ENCODE measurements at regions not wholly inside any gene's neighbourhood (a gene's known extent, or its start where the extent isn't known, plus 50 kb on each side); places are given as distances from the start of the nearest gene placed in this dataset.
"Not testable (repeated sequence)": the region's sequence is repeated elsewhere in the genome, so short reads cannot be mapped to it uniquely, and the experiment has no call there.

DNA sequence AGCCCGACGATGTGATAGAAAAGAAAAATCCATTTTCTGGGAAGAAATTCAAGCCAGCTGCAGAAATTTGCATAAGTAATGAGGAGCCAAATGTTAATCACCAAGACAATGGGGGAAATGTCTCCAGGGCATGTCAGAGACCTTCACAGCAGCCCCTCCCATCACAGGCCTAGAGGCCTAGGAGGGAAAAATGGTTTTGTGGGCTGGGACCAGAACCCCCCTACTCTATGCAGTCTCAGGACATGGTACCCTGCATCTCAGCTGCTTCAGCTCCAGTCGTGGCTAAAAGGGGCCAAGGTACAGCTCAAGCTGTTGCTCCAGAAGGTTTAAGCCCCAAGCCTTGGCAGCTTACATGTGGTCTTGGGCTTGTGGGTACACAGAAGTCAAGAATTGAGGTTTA is 155.5 kb upstream of the FOXQ1 start:
- DNase-seq (ENCODE audit: low spot score): not testable (repeated sequence)

DNA sequence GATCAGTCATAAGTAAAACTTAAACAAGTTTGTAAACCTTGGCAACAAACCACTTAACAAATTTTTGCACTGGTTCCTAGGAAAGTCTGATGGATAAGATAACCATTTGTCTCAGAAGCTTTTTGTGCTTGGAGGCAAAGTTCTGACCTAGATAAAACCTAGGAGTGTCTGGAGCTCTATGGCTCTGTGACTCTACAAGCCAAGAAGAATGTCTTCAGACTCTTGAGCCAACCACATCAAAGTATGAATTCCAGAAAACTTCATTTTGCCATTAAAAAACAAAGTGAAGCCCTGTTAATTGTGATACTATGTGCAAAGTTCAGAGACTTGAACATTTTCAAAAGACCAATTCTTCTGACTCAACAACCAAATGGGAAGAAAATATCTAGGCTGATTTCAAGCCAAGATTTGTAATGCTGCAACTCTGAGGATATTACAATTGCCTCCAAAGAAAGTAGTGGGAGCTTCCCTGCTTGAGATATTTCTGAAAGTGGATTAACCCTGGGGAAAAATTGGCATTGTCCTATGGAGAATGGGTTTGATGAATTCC is 158.1 kb upstream of the FOXQ1 start:
- DNase-seq (ENCODE audit: low spot score): no peak

DNA sequence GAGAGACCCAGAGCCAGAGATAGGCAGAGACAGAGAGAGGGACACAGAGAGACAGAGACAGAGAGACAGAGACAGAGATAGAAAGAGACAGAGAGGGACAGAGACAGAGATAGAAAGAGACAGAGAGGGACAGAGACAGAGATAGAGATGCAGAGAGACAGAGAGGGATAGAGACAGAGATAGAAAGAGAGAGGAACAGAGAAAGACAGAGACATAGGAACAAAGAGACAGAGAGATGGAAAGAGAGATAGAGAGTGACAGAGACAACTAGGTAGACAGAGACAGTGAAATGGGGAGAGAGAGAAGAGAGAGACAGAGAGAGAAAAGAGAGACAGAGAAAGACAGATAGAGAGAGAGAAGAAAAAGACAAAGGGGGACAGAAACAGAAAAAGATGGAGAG is 165.4 kb upstream of the FOXQ1 start:
- no peak for DNase-seq (ENCODE audit: low spot score)

DNA sequence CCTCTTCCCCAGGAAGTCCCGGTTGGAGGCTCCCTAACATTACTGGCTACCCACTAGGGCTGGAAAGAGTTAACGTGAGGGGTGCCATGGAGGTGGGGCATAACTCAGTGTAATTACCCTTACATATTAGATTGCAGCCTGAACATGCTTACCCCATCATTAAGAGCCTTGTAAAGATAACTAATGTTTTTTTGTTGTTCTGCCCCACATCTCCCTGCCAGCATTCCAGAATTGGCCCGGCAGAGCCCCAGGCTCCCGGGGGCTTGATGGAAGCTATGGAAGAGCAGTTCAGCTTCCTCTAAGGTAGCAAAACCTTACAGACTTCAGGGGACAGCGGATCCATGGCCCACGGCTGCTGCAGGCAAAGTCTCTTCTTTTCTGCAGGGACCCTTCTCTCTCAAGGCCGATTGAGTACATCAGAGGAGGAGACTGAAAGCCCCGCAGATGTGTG is 166.1 kb upstream of the FOXQ1 start:
- DNase-seq (ENCODE audit: low spot score): no peak

DNA sequence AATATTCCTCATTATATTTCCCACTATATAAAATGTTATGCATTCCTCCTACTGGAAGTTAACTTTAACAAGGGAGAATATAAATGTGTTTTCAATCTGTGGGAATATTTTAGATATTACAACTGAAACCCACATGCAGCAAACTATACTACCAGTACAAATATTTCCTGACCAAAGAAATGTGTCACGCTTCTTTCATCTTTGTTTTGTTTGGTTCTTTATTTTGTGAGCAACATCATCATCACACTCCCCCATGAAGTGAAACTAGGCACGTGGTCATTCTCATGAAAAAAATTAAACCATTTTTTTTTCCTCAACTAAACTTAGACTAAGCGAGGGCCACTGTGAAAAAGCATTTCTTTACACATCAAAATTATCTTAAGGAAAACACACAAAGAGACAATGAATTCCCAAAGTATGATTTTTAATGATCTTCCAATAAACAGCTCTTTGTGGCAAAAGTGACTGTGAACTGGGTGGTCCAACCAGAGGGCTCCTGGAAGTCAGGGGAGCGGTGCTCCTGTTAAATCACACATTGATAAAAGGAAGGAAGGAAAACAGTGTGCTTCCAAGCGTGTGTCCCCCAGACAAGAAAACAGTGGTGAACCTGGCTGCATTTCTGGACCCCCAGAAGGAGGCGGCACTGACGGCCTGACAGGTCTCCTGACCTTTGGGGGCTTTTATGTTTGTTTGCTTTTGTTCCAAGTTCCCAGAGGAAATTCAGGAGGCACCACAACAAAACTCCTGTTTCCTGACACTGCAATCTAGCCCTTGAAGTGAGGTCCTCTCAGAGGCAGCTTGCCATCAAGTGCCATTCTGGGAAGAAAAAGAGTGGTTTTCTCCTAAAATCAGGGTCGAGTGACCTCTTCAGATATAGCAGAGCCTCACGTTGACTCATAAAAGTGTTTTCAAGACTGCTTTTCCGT is 166.8 kb upstream of the FOXQ1 start:
- DNase-seq (ENCODE audit: low spot score): peak; percentile 67

DNA sequence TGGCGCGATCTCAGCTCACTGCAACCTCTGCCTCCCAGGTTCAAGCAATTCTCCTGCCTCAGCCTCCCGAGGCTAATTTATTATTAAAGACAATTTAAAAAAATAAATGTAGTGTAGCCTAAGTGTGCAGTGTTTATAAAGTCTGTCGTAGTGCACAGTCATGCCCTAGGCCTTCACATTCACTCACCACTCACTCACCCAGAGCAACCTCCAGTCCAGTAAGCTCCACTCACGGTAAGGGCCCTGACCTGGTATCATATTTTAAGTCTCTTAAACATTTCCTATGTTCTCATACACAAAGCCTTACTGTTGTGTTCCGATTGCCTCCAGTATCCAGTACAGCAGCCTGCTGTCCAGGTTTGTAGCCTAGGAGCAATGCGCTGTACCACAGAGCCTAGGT is 168.2 kb upstream of the FOXQ1 start:
- DNase-seq (ENCODE audit: low spot score): peak; percentile 45

DNA sequence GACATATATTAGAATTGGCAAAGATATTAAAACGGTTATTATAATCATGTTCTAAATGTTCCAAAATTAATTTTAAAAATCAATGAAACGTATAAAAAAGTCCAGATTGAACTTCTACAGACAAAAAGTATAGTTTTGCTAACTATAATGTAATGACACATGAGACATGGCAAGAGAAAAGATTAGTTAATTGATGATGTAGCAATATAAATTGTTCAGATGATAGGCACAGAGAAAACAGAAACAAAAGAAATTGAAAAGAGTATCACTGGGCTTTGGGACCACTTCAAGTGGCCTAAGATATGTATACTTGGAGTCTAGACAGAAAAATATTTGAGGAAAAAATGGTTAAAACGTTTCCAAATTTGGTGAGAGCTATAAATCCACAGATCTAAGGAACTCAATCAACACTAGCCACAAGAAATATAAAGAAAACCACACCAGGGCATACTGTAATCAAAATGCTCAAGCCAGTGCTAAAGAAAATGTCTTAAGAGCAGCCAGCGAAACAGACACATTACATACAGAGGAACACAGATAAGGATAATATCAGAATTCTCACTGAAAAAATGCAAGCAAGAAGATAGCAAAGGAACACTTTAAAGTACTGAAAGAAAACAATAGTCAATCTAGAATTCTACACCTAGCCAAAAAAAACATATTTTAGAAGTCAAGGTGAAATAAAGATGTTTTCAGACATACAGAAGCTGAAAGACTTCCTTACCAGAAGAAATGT is 172.6 kb upstream of the FOXQ1 start:
- no peak for DNase-seq (ENCODE audit: low spot score)

DNA sequence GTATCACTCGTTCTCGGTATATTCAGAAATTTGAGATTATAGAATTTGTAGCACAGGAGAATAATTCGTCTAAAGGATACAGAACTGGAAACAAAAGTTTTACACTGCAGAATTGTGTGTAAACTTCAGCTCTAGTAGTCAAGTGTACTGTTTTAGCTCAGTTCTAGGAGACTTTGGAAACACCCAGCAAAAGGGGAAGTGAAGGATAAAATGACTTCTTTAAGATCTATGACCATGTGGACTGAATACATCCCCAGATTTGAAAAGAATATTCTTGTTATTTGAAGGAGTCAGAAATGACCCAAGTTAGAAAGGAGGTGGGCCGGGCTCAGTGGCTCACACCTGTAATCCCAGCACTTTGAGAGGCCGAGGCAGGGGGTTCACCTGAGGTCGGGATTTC is 174.0 kb upstream of the FOXQ1 start:
- no peak for DNase-seq (ENCODE audit: low spot score)

DNA sequence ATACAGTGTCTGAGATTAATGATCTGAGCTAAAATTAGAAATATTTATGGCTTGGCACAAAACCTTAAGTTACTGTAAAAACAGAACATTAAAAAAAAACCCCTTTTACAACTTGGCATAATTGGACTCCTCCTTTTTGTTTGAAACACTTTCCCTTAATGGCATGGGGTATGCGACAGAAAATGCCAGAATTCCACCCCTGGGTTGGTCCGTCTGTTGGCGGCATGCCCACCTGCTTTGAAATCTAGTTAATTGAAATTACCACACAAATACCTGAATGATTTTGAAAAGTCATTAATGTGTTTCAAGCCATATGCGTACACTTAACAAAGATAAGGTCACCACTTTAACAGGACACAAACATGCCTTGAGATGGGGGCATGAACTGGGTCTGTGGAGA is 175.1 kb upstream of the FOXQ1 start:
- DNase-seq (ENCODE audit: low spot score): no peak

DNA sequence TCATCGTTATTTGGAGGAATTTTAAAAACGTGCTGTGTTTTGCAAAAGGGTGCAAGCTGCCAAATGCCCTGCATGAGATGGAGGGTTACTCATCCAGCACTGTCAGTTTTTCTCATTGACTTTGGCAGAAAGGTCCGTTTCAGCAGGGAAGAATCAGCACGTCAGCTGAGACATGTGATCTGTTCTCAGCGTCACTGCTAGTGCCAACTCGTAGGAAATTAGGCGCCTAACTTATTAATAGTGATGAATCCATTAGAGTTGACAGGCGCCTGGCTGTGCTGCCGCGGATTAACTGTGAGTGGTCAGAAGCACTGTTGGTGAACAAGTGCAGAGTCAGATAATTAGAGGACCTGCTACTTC is 175.5 kb upstream of the FOXQ1 start:
- peak; percentile 77 for DNase-seq (ENCODE audit: low spot score)

DNA sequence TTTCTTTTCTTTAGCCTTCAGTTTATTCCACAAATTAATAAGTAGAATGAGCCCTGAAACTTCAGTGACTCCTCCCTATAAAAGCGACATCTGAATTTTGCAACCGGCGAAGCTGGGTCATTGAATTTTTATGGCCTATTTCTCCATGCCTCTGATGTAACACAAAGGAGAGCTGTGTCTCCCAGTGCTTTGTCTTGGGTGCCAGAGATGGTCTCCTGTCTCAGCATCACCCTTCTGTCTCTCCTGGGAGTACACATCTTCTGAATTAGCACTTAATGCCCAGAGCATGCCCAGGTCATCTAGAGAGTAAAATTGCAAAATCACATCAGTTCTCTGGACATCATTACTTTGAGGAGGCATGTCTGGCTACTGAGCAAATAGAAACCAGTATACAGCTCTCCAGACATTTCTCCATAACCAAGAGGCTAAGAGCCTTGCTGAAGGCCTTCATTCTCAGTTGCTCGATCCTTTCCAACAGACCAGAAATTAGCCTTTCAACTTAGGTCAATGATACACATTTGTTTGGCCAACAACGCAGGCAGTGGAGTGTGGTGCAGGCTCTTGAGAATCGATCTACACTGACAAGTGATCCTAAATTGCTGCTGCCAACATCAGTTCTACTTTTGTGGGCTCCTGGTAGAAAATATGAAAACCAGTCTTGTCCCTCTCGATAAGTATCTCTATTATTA is 176.0 kb upstream of the FOXQ1 start:
- no peak for DNase-seq (ENCODE audit: low spot score)

DNA sequence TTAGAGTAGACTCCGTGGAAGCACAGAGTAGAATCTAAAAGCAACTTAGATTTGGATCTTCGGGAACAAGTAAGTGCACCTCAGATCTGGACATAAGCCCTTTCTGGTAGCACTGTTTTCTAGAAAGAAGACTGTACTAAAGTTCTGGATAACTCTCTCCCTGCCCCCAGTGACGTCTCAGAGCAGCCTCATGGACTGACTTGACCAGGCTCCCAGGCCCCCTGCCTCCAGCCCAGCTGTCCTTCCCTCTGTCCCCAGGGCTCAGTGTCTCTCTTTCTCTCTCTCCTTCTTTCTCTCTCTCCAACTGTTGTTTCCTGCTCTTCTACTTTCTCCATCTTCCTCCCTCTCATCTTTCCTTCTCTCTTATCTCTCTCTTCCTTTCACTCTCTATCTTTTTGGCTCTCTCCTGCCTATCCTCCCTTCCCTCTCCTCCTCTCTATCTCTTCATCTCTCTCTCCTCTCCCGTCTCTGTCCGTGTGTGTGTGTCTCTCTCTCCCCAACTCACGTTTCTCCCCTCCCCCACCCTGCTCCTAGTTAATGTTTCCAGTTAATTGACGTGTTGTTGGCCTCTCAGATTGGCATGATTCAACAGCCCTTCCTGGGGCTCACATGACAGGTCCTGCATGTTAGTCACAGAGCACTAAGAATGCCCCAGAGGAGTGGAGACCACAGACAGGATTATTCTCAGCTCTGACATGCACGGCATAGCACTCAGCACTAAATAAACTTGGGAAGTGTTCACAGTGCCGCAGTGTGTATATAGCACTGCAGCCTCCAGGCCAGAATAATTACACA is 180.4 kb upstream of the FOXQ1 start:
- peak; percentile 83 for DNase-seq (ENCODE audit: low spot score)

DNA sequence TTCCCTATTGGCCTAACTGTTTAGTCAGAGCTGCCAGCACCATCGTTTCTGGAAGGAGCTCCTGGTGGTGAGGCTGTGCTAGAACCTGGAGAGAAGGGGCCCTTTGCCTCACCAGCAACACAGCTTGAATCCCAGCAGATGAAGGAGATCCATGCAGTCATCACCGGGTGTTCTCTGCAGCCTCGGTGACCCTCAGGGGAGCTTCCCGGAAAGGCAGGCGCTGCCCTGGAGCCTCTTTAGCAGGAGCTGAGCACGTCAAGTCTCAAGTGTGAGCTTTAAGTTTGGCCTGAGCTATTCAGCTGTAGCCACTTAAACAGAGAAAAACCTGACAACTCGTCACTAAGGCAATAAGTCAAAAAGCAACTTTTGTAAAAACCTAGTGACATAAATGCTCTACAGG is 181.2 kb upstream of the FOXQ1 start:
- DNase-seq (ENCODE audit: low spot score): no peak

DNA sequence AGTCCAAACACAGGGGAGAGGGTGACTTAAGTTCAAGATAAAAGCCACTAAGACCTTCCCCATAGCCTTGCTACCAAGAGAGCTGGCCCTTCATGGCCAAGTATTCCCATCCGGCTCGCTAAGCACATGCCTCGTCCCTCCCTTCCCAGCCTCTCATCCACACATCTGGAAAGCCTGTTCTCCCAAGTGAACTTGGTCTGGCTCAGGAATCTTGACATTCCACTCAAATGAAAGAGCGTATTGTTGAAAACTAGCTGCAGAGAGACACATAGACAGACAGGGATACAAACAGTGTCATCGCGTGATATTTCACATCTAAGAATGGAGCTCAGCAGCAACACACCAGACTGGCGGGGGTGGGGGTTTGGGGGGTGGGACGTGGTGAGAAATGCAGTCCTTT is 182.8 kb upstream of the FOXQ1 start:
- no peak for DNase-seq (ENCODE audit: low spot score)

DNA sequence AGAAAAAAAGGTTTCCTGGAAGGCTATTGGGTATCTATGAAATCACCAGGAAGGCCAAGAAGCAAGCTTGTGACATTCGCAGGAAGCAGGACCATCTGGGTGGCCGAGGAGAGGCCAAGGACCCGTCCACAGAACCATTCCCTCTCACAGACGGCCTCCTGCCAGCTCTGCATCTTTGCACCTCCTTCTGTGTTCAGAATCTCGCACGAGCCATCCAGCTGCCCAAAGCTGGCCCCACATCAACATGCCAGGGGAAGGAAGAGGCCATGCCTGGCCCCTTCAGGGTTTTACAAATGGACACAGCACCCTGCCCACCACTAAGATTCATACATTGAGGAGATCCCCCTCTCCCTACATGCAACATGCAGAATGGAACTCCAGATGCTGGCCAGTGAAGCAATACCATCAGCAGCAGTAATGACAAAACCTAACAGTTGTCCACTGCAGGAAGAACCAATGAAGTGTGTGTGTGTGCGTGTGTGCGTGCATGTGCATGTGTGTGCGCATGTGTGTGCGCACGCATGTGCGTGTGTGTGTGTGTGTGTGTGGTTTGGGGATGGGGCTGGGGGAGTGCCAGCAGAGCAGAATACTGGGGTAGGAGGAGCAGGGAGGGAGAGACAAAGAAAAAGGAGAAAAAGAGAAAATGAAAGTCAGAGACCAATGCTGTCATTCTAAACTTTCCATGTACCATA is 184.2 kb upstream of the FOXQ1 start:
- no peak for DNase-seq (ENCODE audit: low spot score)

DNA sequence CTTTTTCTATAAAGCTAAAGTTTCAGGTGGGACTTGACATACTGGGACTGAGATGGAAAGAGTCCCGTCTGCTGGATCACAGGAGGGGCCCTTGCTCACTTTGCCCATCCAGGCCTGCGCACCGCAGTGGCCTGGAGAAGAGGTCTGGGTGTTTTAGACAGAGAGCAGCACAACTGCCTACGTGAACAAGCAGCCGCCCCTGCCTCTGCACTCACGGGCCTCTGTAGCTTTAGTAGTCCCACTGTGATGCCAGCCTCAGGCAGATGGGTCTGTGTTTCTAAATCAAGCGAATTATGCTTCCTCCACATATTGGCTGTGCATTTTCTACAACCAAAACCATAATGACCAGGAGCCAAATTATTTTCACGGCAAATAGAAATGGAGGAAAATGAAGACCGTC is 184.8 kb upstream of the FOXQ1 start:
- DNase-seq (ENCODE audit: low spot score): no peak

DNA sequence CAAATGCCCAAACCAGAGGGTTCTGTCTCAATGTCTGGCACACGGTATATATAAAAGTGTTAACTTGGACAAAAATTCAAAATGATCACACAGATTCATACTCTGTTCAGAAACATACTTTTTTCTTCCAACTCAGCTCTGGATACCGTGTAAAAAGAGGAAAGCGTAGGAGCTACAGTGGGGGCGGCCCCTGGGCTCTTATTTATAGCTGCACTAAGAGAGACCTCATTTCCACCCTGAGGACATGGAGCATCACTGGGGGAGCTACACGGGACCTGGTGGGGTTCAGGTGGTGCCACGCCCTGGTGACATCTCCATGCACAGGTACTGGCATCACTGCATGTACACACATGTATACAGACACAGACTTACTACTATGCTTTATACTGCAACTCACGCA is 185.9 kb upstream of the FOXQ1 start:
- no peak for DNase-seq (ENCODE audit: low spot score)

DNA sequence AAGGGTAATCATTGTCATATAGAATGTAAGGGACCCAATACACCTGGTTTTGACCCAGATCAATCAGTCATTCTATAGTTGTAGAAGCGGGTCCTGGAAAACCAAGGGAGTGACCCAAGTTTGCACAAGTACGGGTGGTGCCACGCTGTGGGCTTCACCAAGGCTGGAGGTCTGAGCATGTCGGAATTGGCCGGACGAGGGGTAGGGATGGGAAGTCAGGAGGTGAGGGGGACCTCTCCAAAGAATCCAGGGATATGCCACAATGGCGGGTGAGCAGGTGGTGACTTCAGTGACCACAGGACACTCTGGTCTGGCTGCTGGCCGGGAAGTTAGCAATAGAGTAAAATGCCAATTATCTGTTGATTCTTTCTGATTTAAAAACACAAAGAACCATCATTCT is 186.6 kb upstream of the FOXQ1 start:
- DNase-seq (ENCODE audit: low spot score): no peak

DNA sequence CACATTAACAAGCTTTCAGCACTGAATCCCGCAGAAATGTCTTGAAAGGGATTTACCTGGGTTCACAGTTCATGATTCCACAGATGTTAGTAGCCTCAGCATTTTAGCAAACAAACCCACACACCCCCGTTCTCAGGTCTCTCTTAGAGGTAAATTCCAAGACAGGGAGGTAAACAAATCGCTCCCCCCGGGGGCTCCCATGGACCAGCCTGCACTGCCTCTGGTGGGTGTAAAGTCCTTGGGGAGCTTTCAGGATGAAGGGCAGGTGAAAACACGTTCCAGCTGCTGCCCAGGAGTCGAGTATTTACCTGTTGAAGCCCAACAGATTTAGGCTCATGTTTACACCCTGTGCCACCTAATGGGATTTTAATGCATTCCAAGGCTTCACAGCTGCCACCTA is 187.0 kb upstream of the FOXQ1 start:
- DNase-seq (ENCODE audit: low spot score): no peak

DNA sequence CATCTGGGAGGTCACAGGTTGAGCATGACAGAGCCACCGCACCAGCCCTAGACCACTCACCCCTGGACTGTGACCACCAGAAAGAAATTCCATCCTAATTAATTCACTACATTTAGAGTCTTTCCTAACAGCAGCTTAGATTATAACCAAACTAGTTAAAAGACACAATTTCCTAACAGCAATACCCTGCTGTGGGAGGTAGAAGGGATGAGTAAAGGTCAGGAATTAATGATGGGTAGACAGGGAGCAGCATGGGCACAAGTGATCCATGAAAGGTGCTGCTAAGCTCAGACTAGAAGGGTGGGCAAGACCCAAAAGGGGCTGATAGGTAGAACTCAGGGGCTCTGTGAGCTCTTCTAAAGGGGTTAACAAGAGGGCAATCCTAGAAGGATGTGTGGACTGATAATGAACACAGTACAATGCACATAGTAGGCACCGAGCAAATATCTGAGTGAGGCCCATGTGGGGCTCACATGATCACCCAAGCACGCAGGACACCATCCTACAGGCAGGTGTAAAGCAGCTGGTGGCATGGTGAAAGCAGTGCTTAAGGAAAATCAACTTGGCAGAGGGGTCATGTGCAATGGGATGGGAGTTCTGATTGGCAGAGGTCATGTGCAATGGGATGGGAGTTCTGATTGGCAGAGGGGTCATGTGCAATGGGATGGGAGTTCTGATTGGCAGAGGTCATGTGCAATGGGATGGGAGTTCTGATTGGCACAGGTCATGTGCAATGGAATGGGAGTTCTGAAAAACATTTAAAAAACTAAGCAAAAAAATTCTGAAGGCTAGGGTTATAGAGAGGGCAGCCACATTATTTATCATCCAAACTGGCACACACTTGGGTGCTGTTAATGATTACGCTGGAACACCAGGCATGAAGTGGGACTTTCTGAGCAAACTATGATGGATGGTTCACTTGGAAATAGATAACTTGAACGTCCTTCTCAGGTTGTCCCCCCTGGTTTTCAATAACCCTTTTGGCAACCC is 188.2 kb upstream of the FOXQ1 start:
- DNase-seq (ENCODE audit: low spot score): no peak

Measured in AG08396 (cell line).